Dedifferentiated amniotic fluid mesenchymal stem cell (primary cell): ENCODE measurements at regions not wholly inside any gene's neighbourhood (a gene's known extent, or its start where the extent isn't known, plus 50 kb on each side); places are given as distances from the start of the nearest gene placed in this dataset.
A peak's percentile ranks its signal among the peaks of the same experiment; 100 is the strongest.
"Not testable (repeated sequence)": the region's sequence is repeated elsewhere in the genome, so short reads cannot be mapped to it uniquely, and the experiment has no call there.

Experiments
- DNase-seq: peaks from one replicate; pipeline ENCODE4 v3.0.0-alpha.2; 2016; ENCODE audit errors: extremely low spot score

GRCh38 chr6:80637312-80637711 lies 530.8 kb downstream of the BCKDHB start:
- DNase-seq: no peak

- DNase-seq: no peak
Measured at GRCh38 chr6:80636689-80637088, 530.2 kb downstream of the BCKDHB start.

DNA sequence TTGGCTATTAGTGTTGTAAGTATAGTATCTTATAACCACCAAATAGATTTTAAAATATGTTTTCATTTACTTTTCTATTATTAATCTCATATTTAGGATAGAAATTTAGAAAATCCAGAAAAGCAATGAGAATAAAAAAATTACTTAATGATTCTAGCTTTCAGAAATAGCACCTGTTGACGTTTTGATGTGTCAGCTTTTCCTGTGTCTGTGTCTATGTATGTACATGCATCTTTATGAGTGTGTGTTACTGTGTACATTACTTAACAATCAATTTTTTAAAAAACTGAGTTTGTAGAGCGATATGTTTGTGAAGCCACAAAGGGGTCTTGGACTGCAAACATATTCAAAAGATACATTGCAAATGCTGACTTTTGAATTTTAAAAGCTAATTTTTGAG lies 526.9 kb downstream of the BCKDHB start:
- DNase-seq: no peak

DNA sequence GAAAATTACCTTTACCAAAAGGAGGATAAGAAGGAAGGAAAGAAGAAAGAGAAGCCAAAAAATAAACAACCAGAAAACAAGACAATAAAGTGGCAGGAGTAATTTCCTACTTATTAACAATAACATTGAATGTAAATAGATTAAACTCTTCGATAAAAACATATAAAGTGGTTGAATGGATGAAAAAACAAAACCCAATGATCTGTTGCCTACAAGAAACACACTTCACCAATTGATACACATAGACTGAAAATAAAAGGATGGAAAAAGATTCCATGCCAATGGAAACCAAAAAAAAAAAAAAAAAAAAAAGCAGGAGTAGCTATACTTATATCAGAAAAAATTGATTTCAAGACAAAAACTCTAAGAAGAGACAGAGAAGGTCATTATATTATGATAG lies 518.9 kb downstream of the BCKDHB start:
- no peak for DNase-seq

DNA sequence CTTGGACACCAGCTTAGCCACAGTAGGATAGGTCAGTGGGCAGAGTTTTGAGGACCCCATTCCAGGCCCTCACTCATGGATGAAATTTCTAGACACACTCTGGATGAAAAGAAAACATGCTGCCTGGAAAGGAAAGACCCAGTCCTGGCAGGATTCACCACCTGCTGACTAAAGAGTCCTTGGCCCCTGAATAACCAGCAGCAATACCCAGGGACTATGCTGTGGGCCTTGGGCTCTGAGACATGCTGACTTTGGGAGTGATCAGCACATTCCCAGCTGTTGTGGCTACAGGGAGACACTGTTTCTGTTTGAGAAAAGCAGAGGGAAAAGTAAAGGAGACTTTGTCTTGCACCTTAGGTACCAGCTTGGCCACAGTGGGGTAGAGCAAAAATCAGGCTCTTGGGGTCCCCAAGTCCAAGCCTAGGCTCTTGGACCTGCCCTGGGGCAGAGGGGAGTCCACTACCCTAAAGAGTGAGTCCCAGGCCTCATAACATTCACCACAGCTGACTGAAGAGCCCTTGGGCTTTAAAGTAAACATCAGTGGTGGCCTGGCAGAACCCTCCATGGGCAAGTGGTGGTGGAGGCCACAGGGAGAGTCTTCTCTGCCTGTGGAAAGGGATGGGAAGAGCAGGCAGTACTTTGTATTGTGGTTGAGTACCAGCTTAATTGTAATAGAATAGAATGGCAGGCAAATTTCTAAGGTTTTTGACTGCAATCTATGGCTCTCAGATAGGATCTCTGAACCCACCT lies 516.8 kb downstream of the BCKDHB start:
- no peak for DNase-seq

- DNase-seq: no peak
Measured at GRCh38 chr6:80622641-80623040, 516.2 kb downstream of the BCKDHB start.

DNA sequence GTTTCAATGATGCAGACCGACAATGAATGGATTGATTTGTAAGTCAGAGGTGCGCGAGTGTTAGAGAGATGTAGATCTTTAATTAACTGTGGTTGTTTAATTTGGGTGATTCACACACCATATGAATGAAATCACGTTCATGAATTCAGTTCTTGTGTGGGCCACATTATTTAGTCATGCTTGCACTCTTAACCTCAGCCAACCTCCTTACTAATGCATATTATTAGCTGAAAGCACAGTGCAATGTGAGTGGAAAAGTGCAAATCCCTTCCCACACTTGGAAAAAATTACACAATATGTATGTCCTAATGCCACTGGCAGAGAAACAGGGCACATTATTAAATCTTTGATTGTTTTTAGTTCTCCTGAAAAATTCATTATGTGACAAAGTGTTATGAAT lies 512.5 kb downstream of the BCKDHB start:
- DNase-seq: no peak

DNA sequence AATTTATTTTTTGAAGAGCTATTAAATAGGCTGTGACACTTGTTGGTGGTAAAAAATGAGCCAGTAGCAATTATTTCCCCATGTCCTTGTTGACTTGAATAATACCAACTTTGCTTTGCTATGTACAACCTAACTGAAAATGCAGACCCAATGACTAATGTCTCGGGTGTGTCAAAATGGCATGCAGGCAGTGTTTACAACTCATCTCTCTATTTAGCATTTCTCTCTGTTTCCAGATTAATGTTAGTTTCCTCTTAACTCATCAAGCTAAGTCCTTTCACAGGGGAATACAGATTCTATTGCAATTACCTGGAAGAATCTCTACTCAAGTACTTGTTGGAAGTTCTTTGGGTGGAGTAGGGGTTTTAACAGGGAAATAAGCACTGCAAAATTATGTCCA lies 504.4 kb downstream of the BCKDHB start:
- peak; percentile 42 for DNase-seq

DNA sequence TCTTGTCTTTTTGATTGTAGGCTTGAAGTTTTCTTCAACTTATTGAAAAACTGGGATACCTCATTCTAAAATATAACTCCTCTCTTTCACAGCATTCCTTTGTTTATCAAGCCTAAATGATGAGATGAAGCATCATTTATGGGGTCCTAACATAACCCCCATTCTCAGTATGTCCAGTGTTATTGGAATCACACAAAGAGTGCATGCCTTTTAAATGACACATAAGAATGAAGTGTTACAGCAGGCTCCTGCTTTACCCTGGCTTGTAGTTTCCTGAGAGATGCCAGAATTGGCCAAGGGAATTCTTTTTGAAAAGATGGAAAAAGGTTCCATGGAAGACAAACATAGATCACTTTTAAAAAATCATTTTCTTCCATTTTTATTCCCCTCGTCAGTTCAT lies 502.4 kb downstream of the BCKDHB start:
- DNase-seq: no peak

DNA sequence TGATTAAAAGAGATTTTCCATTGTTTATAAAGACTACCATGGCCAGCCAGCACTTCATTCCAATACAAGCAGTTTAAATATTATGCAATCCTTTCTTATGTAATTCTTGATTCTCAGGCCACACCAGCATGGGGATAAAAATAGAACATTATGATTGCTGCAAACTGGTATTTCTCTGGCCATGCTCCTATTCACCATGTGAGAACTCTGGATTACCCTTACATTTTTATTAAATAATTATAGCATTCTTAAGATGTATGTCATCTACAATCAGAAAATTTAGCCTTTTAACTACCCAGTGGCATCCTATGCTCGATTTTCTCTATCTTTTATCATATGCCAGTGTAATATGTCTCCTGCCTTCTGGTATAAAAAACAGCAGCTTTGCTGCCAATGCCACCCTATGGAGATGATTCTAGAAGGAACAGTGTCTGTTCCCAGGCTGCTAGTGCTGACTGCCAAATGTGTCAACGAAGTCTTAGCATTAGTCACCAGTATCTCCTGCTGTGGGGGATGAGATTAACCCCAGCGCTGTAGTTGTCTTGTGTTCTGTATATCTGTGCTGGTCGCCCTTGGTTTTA lies 501.4 kb downstream of the BCKDHB start:
- peak; percentile 91 for DNase-seq

DNA sequence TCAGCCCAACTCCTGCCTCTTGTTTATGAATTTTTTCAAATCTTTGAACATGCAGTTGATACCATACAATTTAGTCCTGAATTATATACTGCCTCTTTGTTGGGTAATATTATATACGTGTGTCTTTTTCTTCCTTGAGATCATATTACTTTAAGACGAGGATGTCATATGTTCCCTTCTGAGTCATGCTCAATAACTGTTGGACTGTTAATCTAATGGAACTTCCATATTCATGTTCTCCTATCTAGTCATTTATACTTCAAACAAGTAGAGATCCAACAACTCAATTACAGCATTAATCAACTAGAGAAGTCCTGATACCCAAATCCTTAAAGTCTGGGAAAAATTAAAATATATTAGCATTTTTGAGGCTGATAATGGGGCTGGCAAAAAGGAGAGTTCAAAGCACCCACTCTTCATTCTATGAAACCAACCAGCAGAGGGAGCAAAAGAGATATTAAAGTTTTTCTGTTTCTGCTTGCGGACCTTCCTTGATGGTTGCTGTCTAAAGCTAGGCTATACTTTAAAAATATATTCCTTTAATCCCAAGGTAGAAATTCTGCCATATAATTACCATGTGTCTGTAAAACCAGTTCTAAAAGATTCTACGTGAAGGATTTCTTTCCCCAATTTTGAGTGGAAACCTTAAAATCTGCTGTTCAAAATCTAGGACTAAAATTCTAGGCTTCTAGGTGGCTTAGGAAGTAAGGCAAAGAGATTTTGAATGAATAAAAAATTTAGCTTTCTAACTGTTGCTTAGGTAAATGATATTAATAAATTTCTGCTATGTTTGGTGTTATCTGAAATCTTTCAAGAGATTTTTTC lies 498.9 kb downstream of the BCKDHB start:
- DNase-seq: peak; percentile 29

DNA sequence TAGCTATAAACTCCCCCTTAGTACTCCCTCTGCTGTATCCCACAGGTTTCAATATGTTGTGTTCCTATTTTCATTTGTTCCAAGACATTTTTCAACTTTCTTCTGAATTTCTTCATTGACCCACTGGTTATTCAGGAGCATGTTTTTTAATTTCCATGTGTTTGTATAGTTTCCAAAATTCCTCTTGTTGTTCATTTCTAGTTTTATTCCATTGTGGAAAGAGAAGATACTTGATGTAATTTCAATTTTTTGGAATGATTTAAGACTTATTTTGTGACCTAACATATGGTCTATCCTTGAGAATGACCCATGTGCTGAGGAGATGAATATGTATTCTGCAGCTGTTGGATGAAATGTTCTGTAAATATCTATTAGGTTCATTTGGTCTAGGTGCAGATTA lies 497.2 kb downstream of the BCKDHB start:
- no peak for DNase-seq

GRCh38 chr6:80594461-80594860 lies 488.0 kb downstream of the BCKDHB start:
- DNase-seq: no peak

DNA sequence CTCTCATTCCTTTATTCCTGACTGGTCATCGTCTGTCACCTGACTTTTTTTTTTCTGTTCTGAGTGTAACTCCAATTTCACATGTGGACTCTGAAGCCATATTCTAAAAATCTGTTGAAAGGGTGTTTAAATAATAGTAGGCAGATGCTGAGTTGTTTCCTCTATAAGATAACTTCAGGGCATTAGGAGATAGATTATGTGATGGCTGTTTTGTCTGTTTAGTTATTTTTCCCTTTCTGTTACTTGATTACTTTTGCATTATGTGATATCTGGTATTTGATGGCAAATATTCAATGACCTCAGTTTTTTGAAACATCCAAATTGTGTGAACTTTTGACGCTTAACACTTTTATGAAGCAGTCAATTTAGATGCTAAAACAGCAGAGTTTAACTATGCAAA lies 486.0 kb downstream of the BCKDHB start:
- DNase-seq: no peak

DNA sequence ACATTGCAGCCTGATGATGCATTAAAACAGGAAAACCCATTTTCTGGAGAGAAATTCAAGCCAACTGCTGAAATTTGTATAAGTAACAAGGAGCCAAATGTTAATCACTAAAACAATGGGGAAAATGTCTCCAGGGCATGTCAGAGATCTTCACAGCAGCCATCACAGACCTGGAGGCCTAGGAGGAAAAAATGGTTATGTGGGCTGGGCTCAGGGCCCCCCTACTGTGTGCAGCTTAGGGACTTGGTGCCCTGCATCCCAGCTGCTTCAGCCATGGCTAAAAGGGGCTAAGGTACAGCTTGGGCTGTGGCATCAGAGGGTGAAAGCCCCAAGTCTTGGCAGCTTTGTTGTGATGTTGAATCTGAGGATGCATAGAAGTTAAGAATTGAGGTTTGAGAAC lies 479.8 kb downstream of the BCKDHB start:
- no peak for DNase-seq

DNA sequence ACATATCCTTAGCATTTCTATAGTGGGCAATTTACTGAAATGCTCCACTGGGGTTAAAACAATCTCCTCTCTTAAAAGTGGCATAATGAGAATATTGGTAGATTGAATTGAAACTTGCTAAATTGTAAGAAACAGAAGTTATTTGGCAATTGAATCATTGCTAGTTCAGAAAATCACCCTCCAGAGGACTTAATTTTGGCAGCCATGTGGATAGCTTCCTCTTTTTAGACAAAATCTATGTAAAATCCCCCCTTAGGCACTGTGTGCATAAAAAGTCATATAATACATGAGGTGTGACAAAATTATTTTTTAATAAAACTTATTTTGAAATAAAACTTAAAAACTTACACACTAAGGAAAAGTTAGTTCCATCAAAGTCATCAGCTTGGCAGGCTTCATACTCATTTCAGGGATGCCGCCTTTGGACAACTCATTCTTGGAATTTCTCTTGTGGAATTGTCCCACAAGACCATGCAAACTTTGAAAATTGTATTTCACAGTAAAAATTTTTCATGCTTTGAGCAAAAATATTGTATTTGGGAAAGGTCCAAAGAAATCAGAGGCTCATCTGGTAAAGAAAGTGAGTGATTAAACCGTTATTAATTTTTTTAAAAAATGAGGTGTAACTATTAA lies 473.0 kb downstream of the BCKDHB start:
- no peak for DNase-seq

- not testable (repeated sequence) for DNase-seq
Measured at GRCh38 chr6:80573320-80573719, 466.8 kb downstream of the BCKDHB start.

GRCh38 chr6:80566361-80566760 lies 459.9 kb downstream of the BCKDHB start:
- no peak for DNase-seq

GRCh38 chr6:80553071-80553740 lies 446.7 kb downstream of the BCKDHB start:
- no peak for DNase-seq

- DNase-seq: no peak
Measured at GRCh38 chr6:80550748-80551147, 444.3 kb downstream of the BCKDHB start.

DNA sequence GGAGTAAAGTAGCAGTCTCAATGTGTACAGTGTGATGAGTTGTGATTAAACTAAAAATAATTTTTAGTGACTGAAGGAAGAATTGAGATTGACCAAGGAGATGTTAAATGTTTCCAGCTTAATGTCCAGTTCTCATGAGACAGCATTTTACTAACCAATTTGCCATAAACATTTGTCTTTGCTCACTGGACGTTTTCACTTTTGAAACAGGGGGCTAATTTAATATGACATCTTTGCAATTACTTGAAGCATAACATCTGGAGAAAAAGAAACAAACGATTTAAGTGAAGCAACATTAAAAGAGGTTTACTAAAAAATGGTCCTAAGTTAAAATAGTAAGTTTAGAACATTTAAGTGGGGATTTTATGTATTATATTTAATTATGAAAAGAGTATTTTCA lies 443.8 kb downstream of the BCKDHB start:
- DNase-seq: peak; percentile 37

DNA sequence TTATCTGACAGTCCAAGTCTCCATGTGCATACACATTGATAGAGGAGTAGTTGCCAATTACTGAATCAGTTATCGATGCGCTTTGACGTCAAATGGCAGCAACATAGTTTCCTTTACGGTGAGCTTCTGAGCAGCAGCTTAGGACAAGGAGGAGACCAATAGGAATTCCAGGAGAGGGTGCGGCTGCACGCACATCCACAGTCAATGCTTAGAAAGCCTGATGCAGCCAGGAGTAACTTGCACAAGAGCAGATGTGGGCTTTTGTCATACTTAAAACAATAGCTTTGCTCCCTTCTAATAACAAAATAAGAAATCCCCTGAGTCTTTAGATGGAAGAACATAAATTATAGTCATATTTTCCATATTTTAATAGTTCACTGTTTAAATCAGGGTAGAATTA lies 442.1 kb downstream of the BCKDHB start:
- peak; percentile 28 for DNase-seq
